Liver (tissue), 7 donors: ENCODE measurements at regions not wholly inside any gene's neighbourhood (a gene's known extent, or its start where the extent isn't known, plus 50 kb on each side); places are given as distances from the start of the nearest gene placed in this dataset.

Experiments used
- DNase-seq: peaks from one replicate; pipeline ENCODE4 v3.0.0-alpha.2; 2017; ENCODE audit warnings: low spot score
- H3K27ac ChIP-seq, 2 donors: one replicate each; pipeline ENCODE4 v1.7.0; 2013; ENCODE audit warnings: inconsistent platforms in 2 of 2, low read length in 2 of 2, control low read depth in 1 of 2, low read depth in 1 of 2, mild to moderate bottlenecking in 1 of 2
- H3K27me3 ChIP-seq, 4 donors: one replicate each; pipeline versions ENCODE4 v1.6.1 to v1.7.0; 2013; ENCODE audit warnings: low read length in 3 of 4, inconsistent platforms in 1 of 4, mild to moderate bottlenecking in 1 of 4, moderate library complexity in 1 of 4; ENCODE audit not compliant: control insufficient read depth in 4 of 4, insufficient read depth in 4 of 4
- H3K36me3 ChIP-seq, 4 donors: one replicate each; pipeline versions ENCODE4 v1.6.1 to v1.7.0; 2013; ENCODE audit warnings: low read length in 3 of 4, mild to moderate bottlenecking in 3 of 4, low read depth in 1 of 4, moderate library complexity in 1 of 4; ENCODE audit not compliant: control insufficient read depth in 4 of 4, insufficient read depth in 3 of 4
- H3K4me1 ChIP-seq, 4 donors: one replicate each; pipeline versions ENCODE4 v1.6.1 to v1.7.0; 2013; ENCODE audit warnings: low read length in 3 of 4, mild to moderate bottlenecking in 3 of 4, moderate library complexity in 1 of 4; ENCODE audit not compliant: control insufficient read depth in 4 of 4, insufficient read depth in 4 of 4
- H3K4me3 ChIP-seq, 3 donors: one replicate each; pipeline versions ENCODE4 v1.6.1 to v1.7.0; 2013; ENCODE audit warnings: low read length in 3 of 3, control low read depth in 1 of 3, low read depth in 1 of 3, mild to moderate bottlenecking in 1 of 3
- H3K9ac ChIP-seq, 2 donors: one replicate each; pipeline ENCODE4 v1.7.0; 2013; ENCODE audit warnings: low read length in 2 of 2, mild to moderate bottlenecking in 2 of 2, moderate library complexity in 2 of 2, control low read depth in 1 of 2, low read depth in 1 of 2
- H3K9me3 ChIP-seq, 4 donors: one replicate each; pipeline versions ENCODE4 v1.6.1 to v1.7.0; 2013; ENCODE audit warnings: low read length in 3 of 4; ENCODE audit not compliant: control insufficient read depth in 4 of 4
- FOXA1 ChIP-seq: IDR thresholded peaks from 2 replicates; pipeline ENCODE4 v1.6.1; 2016; ENCODE audit warnings: antibody characterized with exemption
- GABPA ChIP-seq, 2 donors: IDR thresholded peaks in 1 of 2; conservative IDR thresholded peaks in 1 of 2; 2 replicates each; pipeline ENCODE4 v1.6.1; 2016; ENCODE audit warnings: antibody characterized with exemption in 2 of 2, mild to moderate bottlenecking in 1 of 2, moderate library complexity in 1 of 2
- HNF4G ChIP-seq: IDR thresholded peaks from 2 replicates; pipeline ENCODE4 v1.6.1; 2016; ENCODE audit warnings: antibody characterized with exemption
- MAX ChIP-seq: IDR thresholded peaks from 2 replicates; pipeline ENCODE4 v1.6.1; 2016; ENCODE audit warnings: antibody characterized with exemption
- NR2F2 ChIP-seq: IDR thresholded peaks from 2 replicates; pipeline ENCODE4 v1.6.1; 2016; ENCODE audit warnings: antibody characterized with exemption
- RXRA ChIP-seq, 2 donors: IDR thresholded peaks; 2 replicates each; pipeline ENCODE4 v1.6.1; 2017 to 2018; ENCODE audit warnings: antibody characterized with exemption in 2 of 2, mild to moderate bottlenecking in 1 of 2
- SP1 ChIP-seq: IDR thresholded peaks from 2 replicates; pipeline ENCODE4 v1.6.1; 2018; ENCODE audit warnings: antibody characterized with exemption, mild to moderate bottlenecking
- TAF1 ChIP-seq: conservative IDR thresholded peaks from 2 replicates; pipeline ENCODE4 v1.6.1; 2016; ENCODE audit warnings: antibody characterized with exemption, mild to moderate bottlenecking
- YY1 ChIP-seq: IDR thresholded peaks from 2 replicates; pipeline ENCODE4 v1.6.1; 2016; ENCODE audit warnings: antibody characterized with exemption, mild to moderate bottlenecking
- ZBTB33 ChIP-seq: IDR thresholded peaks from 2 replicates; pipeline ENCODE4 v1.6.1; 2016; ENCODE audit warnings: antibody characterized with exemption
- WGBS: extraction: QIAGEN DNeasy Blood & Tissue Kit; methylation state at CpG from one replicate; pipeline ENCODE4 v1.1.7; 2013; 5-methylcytosine and 5-hydroxymethylcytosine counted together
- TF ChIP-seq, protein P1 (sequence below): IDR thresholded peaks from 2 replicates; pipeline ENCODE4 v1.6.1; 2016; ENCODE audit warnings: antibody characterized with exemption, mild to moderate bottlenecking
- donor health status: healthy.
- donor health status: healthy.
- donor health status: healthy.
- donor health status: healthy.

DNA sequence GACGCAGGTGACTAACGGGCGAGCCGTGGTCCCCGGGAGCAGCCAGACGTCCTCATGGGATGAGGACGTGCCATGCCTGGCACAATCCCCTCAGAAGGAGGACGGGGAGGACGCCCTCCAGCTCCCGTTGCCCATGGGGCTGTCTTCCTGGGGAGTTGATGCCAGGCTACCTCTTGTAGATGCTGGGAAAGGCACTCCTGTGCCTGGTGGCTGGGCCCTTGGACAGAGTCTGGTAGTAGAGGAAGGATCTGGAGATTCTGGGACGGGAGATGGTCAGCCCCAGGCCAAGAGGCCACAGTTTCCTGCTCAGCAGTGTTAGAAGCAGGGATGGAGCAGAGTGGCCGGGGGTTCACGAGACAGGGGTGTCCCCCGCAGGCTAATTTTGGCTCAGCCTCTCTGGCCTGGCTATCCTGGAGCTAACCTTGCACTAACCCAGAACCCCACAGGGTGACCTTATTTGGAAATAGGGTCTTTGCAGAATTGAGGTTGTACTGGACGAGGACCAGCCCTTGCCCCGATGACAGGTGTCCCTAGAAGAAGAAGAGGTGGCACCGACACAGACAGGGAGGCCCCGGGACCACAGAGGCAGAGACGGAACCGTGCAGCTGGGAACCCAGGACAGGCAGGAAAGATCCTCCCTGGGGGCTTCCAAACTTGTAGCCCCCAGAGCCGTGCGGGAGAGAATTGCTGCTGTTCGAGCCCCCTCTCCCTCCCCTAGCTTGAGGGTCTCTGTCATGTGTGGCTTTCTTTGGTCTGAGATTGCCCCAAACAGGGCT, 50.1 kb upstream of the ADRA2C start:
- no peak overlapping the region for H3K27ac ChIP-seq
- peaks cover 0 to 1% (median 0%) of the 10 kb centered on the region in 4 donors for H3K27me3 ChIP-seq
- no peak for DNase-seq
- H3K4me3 ChIP-seq = no peak overlapping the region
- H3K36me3 ChIP-seq = no peaks in the 10 kb centered on the region
- peaks cover 0 to 8% (median 7%) of the 10 kb centered on the region in 4 donors for H3K9me3 ChIP-seq
- TF ChIP-seq GABPA (IDR thresholded peaks at IDR 0.05 in 1 of 2, conservative IDR thresholded peaks at IDR 0.05 in 1 of 2) (no peak), NR2F2 (no peak), FOXA1 (no peak), SP1 (no peak)
- no peaks in the 10 kb centered on the region for H3K4me1 ChIP-seq
- 72% methylated on average over 23 of the region's 23 CpGs for WGBS
- no peak overlapping the region for H3K9ac ChIP-seq

GRCh38 chr4:3715061-3715854, 50.9 kb upstream of the ADRA2C start:
- H3K4me1 ChIP-seq = no peaks in the 10 kb centered on the region
- peaks cover 0 to 8% (median 7%) of the 10 kb centered on the region in 4 donors for H3K9me3 ChIP-seq
- H3K36me3 ChIP-seq = no peaks in the 10 kb centered on the region
- WGBS = 67% methylated on average over 23 of the region's 23 CpGs
- no peak overlapping the region for H3K4me3 ChIP-seq
- H3K27me3 ChIP-seq = no peaks in the 10 kb centered on the region
- DNase-seq = no peak
- H3K27ac ChIP-seq = no peak overlapping the region
- no peak overlapping the region for H3K9ac ChIP-seq
- no peak for TF ChIP-seq YY1
- no peak for TF ChIP-seq RXRA (IDR thresholded peaks at IDR 0.05)
- TF ChIP-seq ZBTB33 = no peak
- TF ChIP-seq TAF1 = no peak
- no peak for TF ChIP-seq HNF4G
- no peak for TF ChIP-seq GABPA (IDR thresholded peaks at IDR 0.05 in 1 of 2, conservative IDR thresholded peaks at IDR 0.05 in 1 of 2)
- TF ChIP-seq, protein P1, sequence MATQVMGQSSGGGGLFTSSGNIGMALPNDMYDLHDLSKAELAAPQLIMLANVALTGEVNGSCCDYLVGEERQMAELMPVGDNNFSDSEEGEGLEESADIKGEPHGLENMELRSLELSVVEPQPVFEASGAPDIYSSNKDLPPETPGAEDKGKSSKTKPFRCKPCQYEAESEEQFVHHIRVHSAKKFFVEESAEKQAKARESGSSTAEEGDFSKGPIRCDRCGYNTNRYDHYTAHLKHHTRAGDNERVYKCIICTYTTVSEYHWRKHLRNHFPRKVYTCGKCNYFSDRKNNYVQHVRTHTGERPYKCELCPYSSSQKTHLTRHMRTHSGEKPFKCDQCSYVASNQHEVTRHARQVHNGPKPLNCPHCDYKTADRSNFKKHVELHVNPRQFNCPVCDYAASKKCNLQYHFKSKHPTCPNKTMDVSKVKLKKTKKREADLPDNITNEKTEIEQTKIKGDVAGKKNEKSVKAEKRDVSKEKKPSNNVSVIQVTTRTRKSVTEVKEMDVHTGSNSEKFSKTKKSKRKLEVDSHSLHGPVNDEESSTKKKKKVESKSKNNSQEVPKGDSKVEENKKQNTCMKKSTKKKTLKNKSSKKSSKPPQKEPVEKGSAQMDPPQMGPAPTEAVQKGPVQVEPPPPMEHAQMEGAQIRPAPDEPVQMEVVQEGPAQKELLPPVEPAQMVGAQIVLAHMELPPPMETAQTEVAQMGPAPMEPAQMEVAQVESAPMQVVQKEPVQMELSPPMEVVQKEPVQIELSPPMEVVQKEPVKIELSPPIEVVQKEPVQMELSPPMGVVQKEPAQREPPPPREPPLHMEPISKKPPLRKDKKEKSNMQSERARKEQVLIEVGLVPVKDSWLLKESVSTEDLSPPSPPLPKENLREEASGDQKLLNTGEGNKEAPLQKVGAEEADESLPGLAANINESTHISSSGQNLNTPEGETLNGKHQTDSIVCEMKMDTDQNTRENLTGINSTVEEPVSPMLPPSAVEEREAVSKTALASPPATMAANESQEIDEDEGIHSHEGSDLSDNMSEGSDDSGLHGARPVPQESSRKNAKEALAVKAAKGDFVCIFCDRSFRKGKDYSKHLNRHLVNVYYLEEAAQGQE = no peak
- no peak for TF ChIP-seq NR2F2
- no peak for TF ChIP-seq FOXA1

DNA sequence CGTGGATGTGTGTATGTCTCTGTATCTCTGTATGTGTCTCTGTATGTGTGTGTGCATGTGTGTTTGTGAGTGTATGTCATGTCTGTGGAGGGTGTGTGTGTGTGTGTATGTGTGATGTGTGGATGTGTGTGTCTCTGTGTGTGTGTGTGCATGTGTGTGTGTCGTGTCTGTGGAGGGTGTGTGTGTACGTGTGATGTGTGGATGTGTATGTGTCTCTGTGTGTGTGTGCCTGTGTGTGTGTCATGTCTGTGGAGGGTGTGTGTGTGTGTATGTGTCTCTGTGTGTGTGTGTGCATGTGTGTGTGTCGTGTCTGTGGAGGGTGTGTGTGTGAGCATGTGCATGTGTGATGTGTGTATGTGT, 51.6 kb upstream of the ADRA2C start:
- H3K27ac ChIP-seq = no peak overlapping the region
- DNase-seq = no peak
- H3K4me3 ChIP-seq = no peak overlapping the region
- H3K4me1 ChIP-seq = no peaks in the 10 kb centered on the region
- WGBS = 90% methylated on average over 4 of the region's 4 CpGs
- no peak overlapping the region for H3K9ac ChIP-seq
- TF ChIP-seq NR2F2 (no peak), MAX (no peak)
- peaks cover 0 to 8% (median 7%) of the 10 kb centered on the region in 4 donors for H3K9me3 ChIP-seq
- no peaks in the 10 kb centered on the region for H3K36me3 ChIP-seq
- H3K27me3 ChIP-seq = no peaks in the 10 kb centered on the region
